ENCODE measurements at regions not wholly inside any gene's neighbourhood (a gene's known extent, or its start where the extent isn't known, plus 50 kb on each side); places are given as distances from the start of the nearest gene placed in this dataset.

DNA sequence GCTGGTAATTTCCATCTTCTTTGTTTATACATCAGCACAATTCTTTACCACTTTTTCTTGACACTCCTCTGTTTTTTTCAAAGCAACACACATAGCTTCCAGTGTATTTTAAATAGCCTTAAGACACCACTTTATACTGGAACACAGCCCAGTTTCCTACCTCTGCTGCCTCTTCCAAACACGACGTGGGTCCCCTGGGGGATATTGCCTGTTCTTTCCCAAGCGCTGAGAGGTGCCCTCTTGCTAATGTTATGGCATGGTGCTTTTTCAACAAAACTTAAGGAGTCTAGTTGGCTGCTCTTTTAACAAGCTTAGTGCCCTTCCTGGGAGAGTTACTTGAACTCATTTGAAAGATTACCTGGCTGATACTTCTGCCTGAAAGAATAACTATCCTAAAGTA is 112.7 kb downstream of the OLFM4 start:
- no peak for TF ChIP-seq POLR2AphosphoS5 (IDR thresholded peaks at IDR 0.05)
- TF ChIP-seq, protein P1, sequence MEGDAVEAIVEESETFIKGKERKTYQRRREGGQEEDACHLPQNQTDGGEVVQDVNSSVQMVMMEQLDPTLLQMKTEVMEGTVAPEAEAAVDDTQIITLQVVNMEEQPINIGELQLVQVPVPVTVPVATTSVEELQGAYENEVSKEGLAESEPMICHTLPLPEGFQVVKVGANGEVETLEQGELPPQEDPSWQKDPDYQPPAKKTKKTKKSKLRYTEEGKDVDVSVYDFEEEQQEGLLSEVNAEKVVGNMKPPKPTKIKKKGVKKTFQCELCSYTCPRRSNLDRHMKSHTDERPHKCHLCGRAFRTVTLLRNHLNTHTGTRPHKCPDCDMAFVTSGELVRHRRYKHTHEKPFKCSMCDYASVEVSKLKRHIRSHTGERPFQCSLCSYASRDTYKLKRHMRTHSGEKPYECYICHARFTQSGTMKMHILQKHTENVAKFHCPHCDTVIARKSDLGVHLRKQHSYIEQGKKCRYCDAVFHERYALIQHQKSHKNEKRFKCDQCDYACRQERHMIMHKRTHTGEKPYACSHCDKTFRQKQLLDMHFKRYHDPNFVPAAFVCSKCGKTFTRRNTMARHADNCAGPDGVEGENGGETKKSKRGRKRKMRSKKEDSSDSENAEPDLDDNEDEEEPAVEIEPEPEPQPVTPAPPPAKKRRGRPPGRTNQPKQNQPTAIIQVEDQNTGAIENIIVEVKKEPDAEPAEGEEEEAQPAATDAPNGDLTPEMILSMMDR (IDR thresholded peaks at IDR 0.05), result no peak
- no peak for TF ChIP-seq POLR2A (IDR thresholded peaks at IDR 0.05)
